HepG2 (cell line): ENCODE measurements at regions not wholly inside any gene's neighbourhood (a gene's known extent, or its start where the extent isn't known, plus 50 kb on each side); places are given as distances from the start of the nearest gene placed in this dataset.

Experiments used
- ATAC-seq: fragments of 200-7000 bp; cut with Tn5 transposase; 3 replicates; pipeline ENCODE4 v1.9.1; 2020; ENCODE audit warnings: mild to moderate bottlenecking, moderate library complexity
- BruUV-seq: library from RNA; stranded (reverse); fragments of 400-500 nt; replicated peaks from 2 replicates; lab custom pipeline; 2021; lab: Mats Ljungman, UMichigan
- CTCF ChIA-PET: fragments of 300-600 bp; formaldehyde crosslinking; extraction: SDS; loops from one replicate; lab custom pipeline; 2021; ENCODE audit warnings: low total read pairs, inconsistent platforms, low intra/inter-chr PET ratio; lab: Yijun Ruan, JAX
- POLR2A ChIA-PET: fragments of 350-600 bp; sonication (Branson Sonifier 250); formaldehyde crosslinking; loops from one replicate; lab custom pipeline; 2020; ENCODE audit warnings: antibody characterized with exemption, inconsistent platforms; lab: Yijun Ruan, JAX
- DNase-seq: peaks from one replicate; pipeline ENCODE4 v3.0.0-alpha.2; 2015; ENCODE audit warnings: low spot score
- FAIRE-seq: peaks from 3 replicates; lab custom pipeline; 2011; peaks lifted over from hg19 to GRCh38; lab: Jason Lieb, UNC
- H2AFZ ChIP-seq: one replicate; pipeline ENCODE4 v1.6.1; 2011; ENCODE audit warnings: low read length, inconsistent platforms
- H3K27ac ChIP-seq: fragments of 300-600 bp; 3 replicates; pipeline ENCODE4 v1.8.0; 2011; ENCODE audit warnings: mixed run types, mild to moderate bottlenecking, mixed read lengths, low read length, inconsistent platforms; ENCODE audit not compliant: insufficient read depth; ENCODE audit errors: extremely low read length
- H3K27me3 ChIP-seq, 2 experiments: fragments of 200-600 bp in 1 of 2; 2 replicates in 1 of 2; 3 replicates in 1 of 2; pipeline versions ENCODE4 v1.6.0 to v1.8.0; 2011; ENCODE audit warnings: low read length in 2 of 2, mild to moderate bottlenecking in 2 of 2, moderate library complexity in 2 of 2, inconsistent platforms in 1 of 2; ENCODE audit not compliant: insufficient read depth in 2 of 2, control insufficient read depth in 1 of 2
- H3K36me3 ChIP-seq, 2 experiments: fragments of 200-600 bp in 1 of 2; replicated peaks in 1 of 2; 2 replicates in 1 of 2; 3 replicates in 1 of 2; pipeline versions ENCODE4 v1.5.1 to v1.8.0; 2011; ENCODE audit warnings: low read length in 2 of 2, inconsistent platforms in 1 of 2; ENCODE audit not compliant: insufficient read depth in 2 of 2, control insufficient read depth in 1 of 2
- H3K4me1 ChIP-seq: 2 replicates; pipeline ENCODE4 v1.5.1; 2012; ENCODE audit warnings: low read length, inconsistent platforms; ENCODE audit not compliant: insufficient read depth
- H3K4me2 ChIP-seq: 2 replicates; pipeline ENCODE4 v1.6.0; 2011; ENCODE audit warnings: low read depth, low read length, inconsistent platforms
- H3K4me3 ChIP-seq, 3 experiments: fragments of 200-600 bp in 1 of 3; sonication (generic), shearing (Covaris generic) in 1 of 3; replicated peaks in 1 of 3; 2 replicates each; pipeline ENCODE4 v1.5.1; 2011 to 2016; ENCODE audit warnings: low read length in 3 of 3, inconsistent platforms in 2 of 3, low read depth in 2 of 3, mild to moderate bottlenecking in 2 of 3, control low read depth in 1 of 3, mixed read lengths in 1 of 3; ENCODE audit not compliant: insufficient read depth in 1 of 3
- H3K79me2 ChIP-seq: one replicate; pipeline ENCODE4 v1.6.1; 2011; ENCODE audit warnings: low read length, inconsistent platforms; ENCODE audit not compliant: insufficient read depth
- H3K9ac ChIP-seq: 2 replicates; pipeline ENCODE4 v1.6.0; 2011; ENCODE audit warnings: mild to moderate bottlenecking, low read depth, low read length, inconsistent platforms; ENCODE audit not compliant: insufficient read depth
- H3K9me3 ChIP-seq: 2 replicates; pipeline ENCODE4 v1.5.1; 2012; ENCODE audit warnings: mild to moderate bottlenecking, low read length
- H4K20me1 ChIP-seq: 2 replicates; pipeline ENCODE4 v1.6.0; 2011; ENCODE audit warnings: inconsistent platforms, mild to moderate bottlenecking, low read length, moderate library complexity; ENCODE audit not compliant: insufficient read depth
- ASH2L ChIP-seq: fragments of 300-600, 200-600 bp; sonication (generic); IDR thresholded peaks from 2 replicates; pipeline ENCODE4 v1.7.0; 2017; ENCODE audit warnings: low read depth, mild to moderate bottlenecking, moderate library complexity, mixed read lengths, low read length; ENCODE audit not compliant: insufficient read length
- CAMTA2 ChIP-seq: sonication (generic); formaldehyde crosslinking; IDR thresholded peaks from 2 replicates; pipeline ENCODE4 v1.4.0; 2020; ENCODE audit warnings: mild to moderate bottlenecking, missing genetic modification reagents, borderline replicate concordance
- EP300 ChIP-seq, 3 experiments: sonication (generic) in 1 of 3; formaldehyde crosslinking in 1 of 3; IDR thresholded peaks; 2 replicates each; pipeline versions ENCODE4 v1.5.1 to v1.6.1; 2011 to 2020; ENCODE audit warnings: low read depth in 2 of 3, low read length in 2 of 3, borderline replicate concordance in 1 of 3, improper control_type of control experiment in 1 of 3, mild to moderate bottlenecking in 1 of 3, missing genetic modification reagents in 1 of 3, moderate library complexity in 1 of 3
- GPN1 ChIP-seq: sonication (generic); formaldehyde crosslinking; IDR thresholded peaks from 2 replicates; pipeline ENCODE4 v1.5.1; 2020; ENCODE audit warnings: missing genetic modification reagents, borderline replicate concordance
- KDM6A ChIP-seq: IDR thresholded peaks from 2 replicates; pipeline ENCODE4 v1.6.1; 2016; ENCODE audit warnings: low read depth
- MATR3 ChIP-seq: sonication (generic); formaldehyde crosslinking; IDR thresholded peaks from 2 replicates; pipeline ENCODE4 v1.4.0; 2020; ENCODE audit warnings: missing genetic modification reagents
- NCOA5 ChIP-seq: sonication (generic); formaldehyde crosslinking; IDR thresholded peaks from 2 replicates; pipeline ENCODE4 v1.4.0; 2020; ENCODE audit warnings: missing genetic modification reagents
- NFKBIZ ChIP-seq: IDR thresholded peaks from 2 replicates; pipeline ENCODE4 v1.6.1; 2018; ENCODE audit warnings: missing genetic modification reagents, missing compliant biosample characterization
- REXO4 ChIP-seq: sonication (generic); formaldehyde crosslinking; IDR thresholded peaks from 2 replicates; pipeline ENCODE4 v1.8.0; 2022; ENCODE audit warnings: missing genetic modification reagents, mild to moderate bottlenecking, borderline replicate concordance
- SMAD3 ChIP-seq: sonication (generic); formaldehyde crosslinking; IDR thresholded peaks from 2 replicates; pipeline ENCODE4 v1.4.0; 2020; ENCODE audit warnings: missing genetic modification reagents
- SMARCC2 ChIP-seq: fragments of 450-650 bp; IDR thresholded peaks from 2 replicates; pipeline ENCODE4 v1.6.1; 2017; ENCODE audit warnings: antibody characterized with exemption, mild to moderate bottlenecking
- SMC3 ChIP-seq: IDR thresholded peaks from 2 replicates; pipeline ENCODE4 v1.6.1; 2011; ENCODE audit warnings: low read length, improper control_type of control experiment
- TCF7 ChIP-seq: sonication (generic); IDR thresholded peaks from 2 replicates; pipeline ENCODE4 v1.6.1; 2016; ENCODE audit warnings: antibody characterized with exemption, low read depth
- ZKSCAN8 ChIP-seq: IDR thresholded peaks from 2 replicates; pipeline ENCODE4 v1.6.1; 2016; ENCODE audit warnings: borderline replicate concordance, missing genetic modification reagents, missing compliant biosample characterization
- ZMYM3 ChIP-seq: sonication (generic); formaldehyde crosslinking; IDR thresholded peaks from 2 replicates; pipeline ENCODE4 v1.5.1; 2020; ENCODE audit warnings: mild to moderate bottlenecking, missing genetic modification reagents
- ZNF276 ChIP-seq: sonication (generic); formaldehyde crosslinking; IDR thresholded peaks from 2 replicates; pipeline ENCODE4 v1.4.0; 2020; ENCODE audit warnings: mild to moderate bottlenecking, low read depth, missing genetic modification reagents
- ZNF282 ChIP-seq: fragments of 450-650 bp; IDR thresholded peaks from 2 replicates; pipeline ENCODE4 v1.6.1; 2018; ENCODE audit not compliant: partially characterized antibody
- ZNF30 ChIP-seq: sonication (generic); formaldehyde crosslinking; IDR thresholded peaks from 2 replicates; pipeline ENCODE4 v1.5.0; 2020; ENCODE audit warnings: mild to moderate bottlenecking, missing genetic modification reagents
- ZNF605 ChIP-seq: sonication (generic); formaldehyde crosslinking; IDR thresholded peaks from 2 replicates; pipeline ENCODE4 v1.8.0; 2022; ENCODE audit warnings: mild to moderate bottlenecking, missing genetic modification reagents
- ZNF615 ChIP-seq: sonication (generic); formaldehyde crosslinking; IDR thresholded peaks from 2 replicates; pipeline ENCODE4 v1.5.0; 2020; ENCODE audit warnings: mild to moderate bottlenecking, missing genetic modification reagents, borderline replicate concordance
- ZXDC ChIP-seq: sonication (generic); formaldehyde crosslinking; IDR thresholded peaks from 2 replicates; pipeline ENCODE4 v1.5.0; 2020; ENCODE audit warnings: mild to moderate bottlenecking, missing genetic modification reagents
- WGBS: methylation state at CpG from one replicate; pipeline ENCODE4 v1.1.6; 2017; ENCODE audit warnings: low lambda C conversion rate; 5-methylcytosine and 5-hydroxymethylcytosine counted together
- in situ Hi-C: cut with HindIII; loops from 2 replicates; pipeline ENCODE4 v1.10.0; 2017; ENCODE audit warnings: low pct_unique_long_range_greater_than_20kb; ENCODE audit not compliant: extremely low pct_ligation_motif_present
- intact Hi-C: fragments of 100-400 bp; cut with micrococcal nuclease; formaldehyde crosslinking; loops from one replicate; pipeline ENCODE4 v1.10.0; 2022; ENCODE audit not compliant: unreplicated experiment
- TF ChIP-seq, protein P1 (sequence below): fragments of 450-650 bp; IDR thresholded peaks from 2 replicates; pipeline ENCODE4 v1.6.1; 2016

GRCh38 chr2:105166688-105167087 is 74.9 kb upstream of the GPR45 start (continued):
- no peak for TF ChIP-seq EP300 (IDR thresholded peaks at IDR 0.05; ENCODE audit: low read depth in 2 of 2, low read length in 2 of 2)
- no peak for TF ChIP-seq EP300 (CRISPR knock-in tag; IDR thresholded peaks at IDR 0.05; ENCODE audit: borderline replicate concordance)
- TF ChIP-seq ZNF605 (CRISPR knock-in tag): no peak
- no peak for TF ChIP-seq NFKBIZ
- no peak for TF ChIP-seq GPN1
- TF ChIP-seq SMC3: no peak
- no peak for TF ChIP-seq CAMTA2 (CRISPR knock-in tag)
- TF ChIP-seq ZMYM3: no peak
- no peak for TF ChIP-seq ZXDC (CRISPR knock-in tag)
- no peak for TF ChIP-seq TCF7
- TF ChIP-seq ZNF615: no peak
- TF ChIP-seq, all 625 proteins: peak for 0

DNA sequence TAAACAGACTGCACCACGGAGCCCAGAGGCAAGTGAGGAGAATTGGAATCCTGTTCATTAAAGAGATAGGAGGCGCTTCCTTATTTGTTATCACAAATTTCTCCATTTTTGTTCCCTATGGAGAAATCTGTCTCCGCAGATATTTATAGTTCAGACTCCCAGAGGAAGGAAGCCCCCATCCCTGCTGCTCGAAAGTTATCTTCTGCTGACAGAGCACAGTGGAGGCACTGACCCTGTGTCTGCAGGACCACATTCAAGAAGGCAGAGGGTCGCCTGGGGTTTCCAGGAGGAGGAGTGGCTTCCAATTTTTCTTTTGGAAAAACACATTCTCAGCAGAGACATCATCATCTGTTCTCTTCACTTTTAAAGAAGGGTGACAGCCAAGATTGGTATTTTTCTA is 73.0 kb upstream of the GPR45 start:
- Histone ChIP-seq H3K36me3 (no peaks in the 10 kb centered on the region), H2AFZ (no peak overlapping the region), H3K27me3 (peaks cover 0 to 13% of the 10 kb centered on the region in 2 experiments; a peak in 2 of 5 replicates), H3K4me2 (no peak overlapping the region), H3K79me2 (no peaks in the 10 kb centered on the region), H3K4me3 (no peak overlapping the region), H4K20me1 (no peaks in the 10 kb centered on the region), H3K9me3 (no peaks in the 10 kb centered on the region), H3K4me1 (no peaks in the 10 kb centered on the region), H3K9ac (no peak overlapping the region), H3K27ac (no peak overlapping the region)
- DNase-seq (no peak), FAIRE-seq (no peak), ATAC-seq (no peak)
- intact Hi-C loops (no loop called here), in situ Hi-C loops (no loop called here)
- no TSS peak for BruUV-seq
- CTCF ChIA-PET: no interaction called here
- 24% methylated on average over 5 of the region's 5 CpGs for WGBS
- POLR2A ChIA-PET: no interaction called here
- no peak for TF ChIP-seq MATR3 (CRISPR knock-in tag)
- no peak for TF ChIP-seq ZNF276
- no peak for TF ChIP-seq REXO4 (CRISPR knock-in tag)
- no peak for TF ChIP-seq ASH2L
- no peak for TF ChIP-seq ZKSCAN8
- no peak for TF ChIP-seq NCOA5 (CRISPR knock-in tag)
- TF ChIP-seq SMARCC2: no peak
- no peak for TF ChIP-seq ZNF30 (CRISPR knock-in tag)
- no peak for TF ChIP-seq SMAD3
- no peak for TF ChIP-seq ZNF282
- TF ChIP-seq, protein P1, sequence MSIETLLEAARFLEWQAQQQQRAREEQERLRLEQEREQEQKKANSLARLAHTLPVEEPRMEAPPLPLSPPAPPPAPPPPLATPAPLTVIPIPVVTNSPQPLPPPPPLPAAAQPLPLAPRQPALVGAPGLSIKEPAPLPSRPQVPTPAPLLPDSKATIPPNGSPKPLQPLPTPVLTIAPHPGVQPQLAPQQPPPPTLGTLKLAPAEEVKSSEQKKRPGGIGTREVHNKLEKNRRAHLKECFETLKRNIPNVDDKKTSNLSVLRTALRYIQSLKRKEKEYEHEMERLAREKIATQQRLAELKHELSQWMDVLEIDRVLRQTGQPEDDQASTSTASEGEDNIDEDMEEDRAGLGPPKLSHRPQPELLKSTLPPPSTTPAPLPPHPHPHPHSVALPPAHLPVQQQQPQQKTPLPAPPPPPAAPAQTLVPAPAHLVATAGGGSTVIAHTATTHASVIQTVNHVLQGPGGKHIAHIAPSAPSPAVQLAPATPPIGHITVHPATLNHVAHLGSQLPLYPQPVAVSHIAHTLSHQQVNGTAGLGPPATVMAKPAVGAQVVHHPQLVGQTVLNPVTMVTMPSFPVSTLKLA: no peak
- no peak for TF ChIP-seq KDM6A (CRISPR knock-in tag)
